Right forelimb (tissue), 1 donor: ENCODE measurements at regions not wholly inside any gene's neighbourhood (a gene's known extent, or its start where the extent isn't known, plus 50 kb on each side); places are given as distances from the start of the nearest gene placed in this dataset.

ENCODE experiments used
- DNase-seq: peaks from one replicate; pipeline ENCODE4 v3.0.0-alpha.2; 2018

DNA sequence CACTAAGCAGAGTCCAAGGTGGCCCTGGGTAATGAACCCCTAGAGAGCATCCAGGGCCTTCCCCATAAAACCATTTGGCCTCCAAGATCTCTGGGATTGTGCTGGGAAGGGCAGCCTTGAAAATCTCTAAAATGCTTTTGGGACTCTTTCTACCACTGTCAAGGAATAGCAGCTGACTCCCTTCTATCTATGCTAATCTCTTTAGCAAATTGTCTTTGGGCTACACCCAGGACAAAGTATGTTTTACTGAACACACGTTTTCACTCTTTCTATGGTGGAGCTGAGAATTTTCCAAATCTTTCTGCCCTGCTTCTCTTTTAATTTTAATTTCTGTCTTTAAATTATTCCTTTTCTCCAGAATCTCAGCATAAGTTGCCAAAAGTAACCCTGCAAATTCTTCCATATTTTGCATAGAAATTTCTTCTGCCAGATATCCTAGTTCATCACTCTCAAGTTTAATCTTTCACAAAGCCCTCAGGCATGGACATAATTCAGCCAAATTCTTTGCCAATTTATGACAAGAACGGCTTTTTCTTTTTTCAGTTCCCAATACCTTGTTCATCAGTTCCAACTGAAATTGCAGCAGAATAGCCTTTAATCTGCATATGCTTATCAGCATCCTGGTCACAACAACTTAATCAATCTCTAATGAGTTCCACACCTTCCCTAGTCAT is 687.0 kb upstream of the ADGRL4 start:
- no peak for DNase-seq

DNA sequence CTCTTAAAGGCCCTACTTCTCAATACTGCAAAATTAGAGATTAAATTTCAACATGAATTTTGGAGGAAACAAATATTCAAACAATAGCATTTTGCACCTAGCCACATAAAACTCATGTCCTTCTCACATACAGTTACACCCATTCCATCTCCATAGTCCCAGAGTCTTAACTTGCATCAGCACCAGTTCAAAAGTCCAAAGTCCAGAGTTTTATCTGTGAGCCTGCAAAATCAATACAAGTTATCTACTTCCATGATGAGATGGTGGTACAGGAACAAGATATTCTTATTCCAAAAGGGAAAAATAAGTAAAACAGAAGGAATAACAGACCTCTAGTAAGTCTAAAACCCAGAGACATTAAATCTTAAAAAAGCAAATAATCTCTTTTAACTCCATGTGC is 686.0 kb upstream of the ADGRL4 start:
- no peak for DNase-seq

DNA sequence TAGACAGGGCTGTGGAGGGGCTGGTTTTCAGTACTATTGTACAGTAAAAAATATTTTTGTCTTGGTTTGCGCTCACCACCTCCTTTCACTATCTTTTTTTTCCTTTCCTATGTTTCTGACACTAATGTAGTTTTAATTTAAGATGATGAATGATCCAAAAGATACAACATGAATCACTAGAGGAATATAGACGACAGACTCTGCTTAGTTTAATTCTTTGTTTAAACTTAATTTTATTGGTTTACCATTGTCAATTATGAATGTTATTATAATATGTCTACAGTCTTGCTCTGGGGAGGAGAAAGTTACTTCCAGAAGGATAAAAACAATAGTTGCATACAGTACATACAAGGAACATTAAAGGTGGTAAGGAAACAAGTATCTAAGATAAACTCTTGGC is 682.4 kb upstream of the ADGRL4 start:
- no peak for DNase-seq

GRCh38 chr1:79683420-79683819 is 676.9 kb upstream of the ADGRL4 start:
- DNase-seq: no peak

GRCh38 chr1:79682478-79682877 is 675.9 kb upstream of the ADGRL4 start:
- no peak for DNase-seq

- no peak for DNase-seq
Observed at GRCh38 chr1:79681382-79681781, 674.9 kb upstream of the ADGRL4 start.

DNA sequence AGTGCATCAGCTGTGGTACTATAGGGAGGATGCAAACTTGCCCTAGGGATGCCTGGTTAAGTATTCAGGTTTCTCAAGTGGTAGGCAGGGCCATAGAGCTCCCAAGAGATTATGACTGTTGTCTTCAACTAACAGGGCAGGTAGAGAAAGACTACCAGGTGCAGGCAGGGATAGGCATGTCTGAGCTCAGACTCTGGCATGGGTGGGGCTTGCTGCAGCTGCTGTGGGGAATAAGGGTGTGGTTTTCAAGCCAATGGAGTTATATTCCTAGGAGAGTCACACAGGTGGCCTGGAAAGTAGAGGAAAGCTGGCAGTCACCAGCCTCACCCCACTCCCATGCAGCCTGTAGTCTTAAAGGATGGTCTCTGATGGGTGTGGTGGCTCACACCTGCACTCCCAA is 673.4 kb upstream of the ADGRL4 start:
- DNase-seq: no peak

DNA sequence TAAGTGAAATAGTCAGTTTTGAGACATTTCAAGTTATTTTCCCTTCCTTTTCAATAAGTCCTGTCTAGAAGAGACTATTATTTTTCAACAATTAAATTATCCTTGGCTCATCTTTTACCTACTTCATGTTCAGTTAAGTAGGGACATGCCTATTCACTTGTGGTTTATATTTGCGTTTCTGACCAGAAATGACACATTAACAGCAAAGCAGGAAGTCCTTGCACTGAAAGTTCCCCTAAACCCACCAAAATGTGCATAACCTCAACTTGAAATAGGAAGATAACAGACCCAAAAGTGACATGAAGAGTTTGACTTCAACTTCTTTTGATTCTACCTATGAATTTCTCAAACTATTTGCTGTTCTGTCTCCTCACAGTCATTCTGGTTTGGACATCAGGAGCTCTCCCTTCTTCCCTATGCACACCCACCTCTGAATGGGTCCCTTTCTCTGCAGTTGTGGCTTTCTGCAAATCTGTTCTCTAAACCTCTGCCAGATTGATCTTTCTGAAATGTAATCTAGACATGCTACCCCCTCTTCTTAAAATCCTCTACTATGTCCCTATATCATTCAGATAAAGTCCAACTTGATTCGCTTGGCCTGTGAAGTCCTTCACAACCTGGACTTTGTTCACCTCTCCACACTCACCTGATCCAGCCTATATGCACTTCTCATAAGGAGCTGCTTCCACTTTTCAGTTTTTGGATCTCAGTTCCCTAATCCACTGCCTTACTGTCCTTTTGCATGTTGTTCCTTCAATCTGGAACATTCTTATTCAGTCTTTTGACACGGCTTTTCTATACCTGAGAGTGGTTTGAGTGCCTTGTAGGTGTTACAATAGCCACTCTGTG is 661.5 kb upstream of the ADGRL4 start:
- no peak for DNase-seq

DNA sequence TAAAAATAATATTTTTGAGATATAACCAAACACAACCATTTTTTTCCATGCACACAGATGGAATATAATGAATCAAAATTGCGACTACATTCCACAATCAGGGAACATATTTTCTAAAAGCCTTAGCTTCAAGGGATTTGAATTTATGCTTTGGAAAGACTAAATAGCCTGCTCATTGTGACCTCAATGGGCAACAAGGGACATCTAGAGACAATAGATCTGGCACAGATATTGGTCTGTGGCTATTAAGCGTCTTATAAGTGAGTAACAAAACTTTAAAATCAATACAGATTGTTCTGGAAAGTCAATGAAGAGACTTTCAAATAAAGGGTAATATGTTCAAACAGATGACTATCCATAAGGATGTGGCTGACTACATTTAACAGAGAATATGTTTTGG is 660.6 kb upstream of the ADGRL4 start:
- DNase-seq: no peak

DNA sequence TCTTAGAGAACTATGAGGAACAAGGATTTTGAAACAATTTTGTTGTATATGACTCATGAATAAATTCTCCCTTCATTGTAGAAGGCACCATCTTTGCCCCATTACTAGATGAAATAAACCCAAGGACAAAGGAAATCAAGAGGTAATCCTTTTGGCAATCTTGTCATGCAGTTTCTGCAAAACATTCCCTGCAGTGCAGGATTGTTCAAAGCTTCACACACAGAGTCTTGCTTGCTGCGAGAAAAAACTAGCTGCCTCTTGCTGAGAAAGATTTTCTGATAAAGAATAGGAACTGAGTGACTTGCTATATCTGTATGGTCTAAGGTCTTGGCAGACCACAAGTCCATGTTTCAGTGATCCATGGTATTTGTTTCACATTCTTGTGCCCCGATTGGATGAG is 657.4 kb upstream of the ADGRL4 start:
- no peak for DNase-seq

GRCh38 chr1:79662596-79662995 is 656.1 kb upstream of the ADGRL4 start:
- no peak for DNase-seq

DNA sequence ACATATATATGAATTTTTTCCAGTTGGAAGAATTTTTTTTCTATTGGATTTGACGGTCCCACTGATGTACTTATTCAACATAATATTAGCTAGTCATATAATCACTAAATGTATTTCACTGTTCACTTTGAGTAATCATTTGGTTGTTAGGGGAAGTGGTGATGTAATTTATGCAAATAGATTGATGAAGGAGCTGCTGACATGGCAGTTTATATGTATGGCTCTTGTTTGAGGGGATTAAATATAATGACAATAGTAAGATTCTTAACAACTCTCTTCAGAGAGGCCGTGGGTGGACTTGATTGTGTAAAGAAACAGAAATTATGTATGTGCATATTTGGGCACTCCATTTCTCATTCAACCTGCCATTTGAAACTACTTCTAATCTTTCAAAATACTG is 653.6 kb upstream of the ADGRL4 start:
- no peak for DNase-seq

DNA sequence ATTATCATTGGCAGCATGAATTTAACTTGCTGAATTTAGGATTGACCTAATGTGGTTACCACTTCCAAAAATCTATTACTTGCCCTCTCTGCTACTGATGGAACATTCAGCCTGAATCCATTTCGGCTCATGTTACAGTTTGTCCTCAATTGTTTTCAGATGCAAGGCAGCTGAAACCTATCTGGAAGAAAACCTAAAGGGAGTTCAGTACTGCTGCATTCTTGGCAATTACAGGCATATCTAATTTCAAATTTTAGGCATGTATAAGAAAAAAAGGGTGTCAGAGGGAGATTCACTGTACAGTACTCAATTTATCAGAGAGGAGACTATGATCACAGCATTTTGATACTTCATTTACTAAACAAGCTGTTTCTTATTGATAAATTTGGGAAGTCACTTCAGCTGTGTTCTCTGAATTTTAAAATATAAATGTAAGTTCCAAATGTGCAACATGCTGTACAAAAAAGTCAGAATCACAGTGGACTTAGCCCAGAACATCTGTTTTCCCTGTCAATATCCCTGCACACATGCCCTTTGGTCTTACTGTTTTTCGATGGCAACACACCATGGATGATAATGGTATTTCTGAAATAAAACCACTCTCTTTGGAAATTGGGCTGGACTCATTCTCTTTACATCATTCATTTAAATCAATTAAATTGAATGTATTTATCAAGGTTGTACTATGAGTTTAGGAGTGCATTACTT is 651.6 kb upstream of the ADGRL4 start:
- DNase-seq: no peak

- DNase-seq: no peak
Observed at GRCh38 chr1:79655876-79656275, 649.3 kb upstream of the ADGRL4 start.

DNA sequence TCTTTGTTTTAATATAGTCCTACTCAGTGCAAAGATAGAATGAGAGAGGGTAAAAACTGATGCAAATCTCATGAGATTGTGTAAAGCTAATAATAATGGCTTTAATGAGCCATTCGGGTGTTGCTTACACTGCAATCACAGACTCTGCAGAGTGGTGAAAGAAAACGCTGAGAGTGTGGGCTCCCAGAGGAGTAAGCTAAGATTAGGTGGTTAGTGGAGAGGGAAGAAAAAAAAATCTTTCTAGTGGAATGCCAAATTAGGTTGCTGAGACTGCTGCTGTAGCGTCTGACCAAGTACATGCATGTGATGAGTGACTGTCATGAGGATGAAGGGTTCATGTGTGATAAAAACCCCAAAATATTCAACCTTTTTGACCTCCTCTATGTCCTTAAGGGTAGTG is 645.9 kb upstream of the ADGRL4 start:
- no peak for DNase-seq

DNA sequence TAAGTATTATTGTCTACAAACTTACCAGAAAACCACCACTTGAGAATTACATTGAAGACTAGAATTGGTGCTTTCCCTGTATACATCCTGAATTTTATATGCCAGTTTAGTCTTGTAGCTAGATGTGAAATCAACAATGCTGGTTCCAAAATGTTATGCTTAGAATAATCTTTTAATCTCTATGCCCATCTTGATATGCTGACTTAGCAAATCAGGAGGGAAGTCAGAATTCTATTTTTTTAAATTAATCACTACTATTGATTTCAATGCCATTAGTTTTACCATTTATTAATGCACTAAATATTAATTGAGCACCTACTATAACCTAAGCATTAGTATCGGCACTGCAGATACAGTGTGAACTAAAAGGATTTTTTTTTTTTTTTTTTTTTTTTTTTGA is 641.6 kb upstream of the ADGRL4 start:
- no peak for DNase-seq

DNA sequence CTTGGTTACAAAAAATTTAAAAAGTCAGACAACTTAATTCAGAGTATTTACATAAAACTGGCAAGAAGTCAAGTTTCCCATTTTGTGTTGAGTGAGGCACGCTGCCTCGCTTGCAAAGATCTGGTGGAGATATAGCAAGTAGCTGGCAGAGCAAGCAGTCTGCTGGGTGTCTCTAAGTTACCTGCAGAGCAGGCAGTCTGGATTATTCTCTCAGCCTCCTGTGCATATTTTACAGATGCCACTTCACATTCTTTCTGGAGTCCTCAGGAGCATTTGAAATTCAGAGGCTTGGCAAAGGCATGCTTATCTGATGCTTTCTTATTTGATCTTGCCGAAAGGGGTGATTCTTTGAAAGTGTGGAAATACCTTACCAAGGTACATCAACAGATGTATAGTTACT is 640.4 kb upstream of the ADGRL4 start:
- DNase-seq: no peak

GRCh38 chr1:79638382-79638781 is 631.9 kb upstream of the ADGRL4 start:
- no peak for DNase-seq

- no peak for DNase-seq
Observed at GRCh38 chr1:79633456-79633855, 626.9 kb upstream of the ADGRL4 start.

DNA sequence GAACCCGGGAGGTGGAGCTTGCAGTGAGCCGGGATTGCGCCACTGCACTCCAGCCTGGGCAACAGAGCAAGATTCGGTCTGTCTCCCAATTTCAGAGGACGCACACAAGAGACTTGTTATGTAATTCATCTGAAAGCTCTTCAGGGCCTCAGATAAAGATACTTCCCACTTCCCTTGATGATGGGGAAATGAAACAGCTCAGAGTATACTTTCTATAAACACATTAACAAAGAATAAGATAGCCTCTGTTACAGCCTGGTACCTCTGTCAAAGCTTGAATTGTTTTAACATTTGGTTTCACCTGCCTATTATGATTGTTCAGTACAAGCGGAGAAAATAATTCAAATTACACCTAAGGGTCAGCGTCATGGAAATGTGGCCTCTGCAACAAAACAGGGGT is 622.9 kb upstream of the ADGRL4 start:
- DNase-seq: no peak

DNA sequence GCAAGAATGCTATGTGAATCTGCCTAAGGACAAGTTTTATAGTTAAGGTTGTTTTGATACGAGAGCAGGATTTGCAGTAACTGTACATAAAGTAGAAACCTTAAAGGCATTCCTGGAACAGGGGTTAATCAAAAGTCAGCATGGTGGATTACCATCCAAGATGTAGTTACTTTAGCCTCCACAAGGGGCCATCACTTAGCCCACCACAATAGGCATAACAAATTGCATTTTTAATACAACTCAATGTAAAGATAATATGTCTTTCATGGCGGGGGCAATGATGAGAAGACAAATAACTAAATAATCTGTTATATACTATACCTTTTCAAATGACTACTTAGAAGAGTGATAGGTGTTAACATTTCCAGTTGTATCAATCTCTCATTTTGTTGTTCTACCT is 611.2 kb upstream of the ADGRL4 start:
- DNase-seq: no peak

GRCh38 chr1:79614762-79615161 is 608.2 kb upstream of the ADGRL4 start:
- no peak for DNase-seq

GRCh38 chr1:79614106-79614505 is 607.6 kb upstream of the ADGRL4 start:
- DNase-seq: no peak

DNA sequence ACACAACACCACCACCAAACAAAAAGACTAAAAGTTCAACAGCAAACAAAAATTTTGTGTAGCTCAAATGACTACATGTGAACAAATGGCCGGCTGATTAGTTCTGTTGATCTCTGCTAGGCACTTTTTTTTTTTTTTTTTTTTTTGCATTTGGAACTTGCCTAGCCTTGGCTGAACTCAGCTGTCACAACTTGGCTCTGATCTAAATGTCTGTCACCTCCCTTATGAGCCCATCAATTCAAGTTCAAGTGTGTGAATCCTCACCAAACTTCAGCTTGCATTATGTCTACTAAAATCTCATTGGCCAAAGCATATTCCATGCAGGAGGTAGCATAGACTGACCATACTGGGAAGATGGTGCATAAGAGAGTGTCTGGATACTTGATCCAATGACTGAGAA is 606.5 kb upstream of the ADGRL4 start:
- DNase-seq: no peak
